Panc1 (cell line): ENCODE measurements at regions not wholly inside any gene's neighbourhood (a gene's known extent, or its start where the extent isn't known, plus 50 kb on each side); places are given as distances from the start of the nearest gene placed in this dataset.

ENCODE experiments used
- ATAC-seq: fragments of 200-7000 bp; cut with Tn5 transposase; 2 replicates; pipeline ENCODE4 v1.9.1; 2020; ENCODE audit warnings: mild to moderate bottlenecking, moderate library complexity
- BruUV-seq: library from RNA; stranded (reverse); fragments of 400-500 nt; replicated peaks from 2 replicates; lab custom pipeline; 2021; lab: Mats Ljungman, UMichigan
- CTCF ChIA-PET: fragments of 300-600 bp; sonication (Branson Sonifier 250); formaldehyde crosslinking; loops from one replicate; lab custom pipeline; 2022; ENCODE audit warnings: antibody characterized with exemption; lab: Charles Lee
- POLR2A ChIA-PET: fragments of 300-600 bp; sonication (Branson Sonifier 250); formaldehyde crosslinking; loops from one replicate; lab custom pipeline; 2022; ENCODE audit warnings: antibody characterized with exemption; lab: Charles Lee
- DNase-seq: peaks from one replicate; pipeline ENCODE4 v3.0.0-alpha.2; 2010; ENCODE audit warnings: low read depth, low spot score
- H3K27ac ChIP-seq: 2 replicates; pipeline ENCODE4 v1.5.1; 2011; ENCODE audit warnings: mild to moderate bottlenecking, low read length, inconsistent platforms
- H3K27me3 ChIP-seq: fragments of 200-500 bp; sonication (Bioruptor generic); 2 replicates; pipeline ENCODE4 v1.6.0; 2014; ENCODE audit warnings: low read length, inconsistent platforms; ENCODE audit not compliant: control insufficient read depth, insufficient read depth
- H3K36me3 ChIP-seq: fragments of 200-500 bp; sonication (Bioruptor generic); 2 replicates; pipeline ENCODE4 v1.5.1; 2014; ENCODE audit warnings: inconsistent platforms, mild to moderate bottlenecking, low read length, moderate library complexity; ENCODE audit not compliant: control insufficient read depth, insufficient read depth
- H3K4me1 ChIP-seq: 2 replicates; pipeline ENCODE4 v1.5.1; 2011; ENCODE audit warnings: inconsistent platforms, mild to moderate bottlenecking, low read length, moderate library complexity; ENCODE audit not compliant: control insufficient read depth, insufficient read depth
- H3K4me3 ChIP-seq, 2 experiments: 2 replicates each; pipeline ENCODE4 v1.5.1; 2011 to 2012; ENCODE audit warnings: low read depth in 2 of 2, low read length in 2 of 2, mild to moderate bottlenecking in 2 of 2, inconsistent platforms in 1 of 2, moderate library complexity in 1 of 2
- H3K9me3 ChIP-seq: fragments of 200-500 bp; sonication (Bioruptor generic); 2 replicates; pipeline ENCODE4 v1.5.1; 2014; ENCODE audit warnings: low read depth, mild to moderate bottlenecking, inconsistent platforms, low read length, moderate library complexity; ENCODE audit not compliant: control insufficient read depth, insufficient read depth
- POLR2AphosphoS5 ChIP-seq: IDR thresholded peaks from 2 replicates; pipeline ENCODE4 v1.6.1; 2012; ENCODE audit warnings: mild to moderate bottlenecking, low read depth, low read length, moderate library complexity
- SIN3A ChIP-seq: IDR thresholded peaks from 2 replicates; pipeline ENCODE4 v1.6.1; 2012; ENCODE audit warnings: low read depth, mild to moderate bottlenecking, low read length, moderate library complexity, borderline replicate concordance; ENCODE audit not compliant: insufficient read depth
- TCF7L2 ChIP-seq: IDR thresholded peaks from 2 replicates; pipeline ENCODE4 v1.6.1; 2011; ENCODE audit warnings: mild to moderate bottlenecking, low read depth, low read length, inconsistent platforms
- in situ Hi-C: cut with HindIII; loops from 2 replicates; pipeline ENCODE4 v1.10.0; 2016; ENCODE audit warnings: low sequenced_read_pairs, low pct_unique_long_range_greater_than_20kb
- intact Hi-C: fragments of 100-400 bp; cut with micrococcal nuclease; formaldehyde crosslinking; loops from one replicate; pipeline ENCODE4 v1.10.0; 2022; ENCODE audit not compliant: unreplicated experiment
- TF ChIP-seq, protein P1 (sequence below), 2 experiments: IDR thresholded peaks; 2 replicates each; pipeline ENCODE4 v1.6.1; 2011 to 2012; ENCODE audit warnings: low read depth in 2 of 2, control low read depth in 1 of 2, low read length in 1 of 2, mild to moderate bottlenecking in 1 of 2, moderate library complexity in 1 of 2; ENCODE audit not compliant: insufficient read depth in 1 of 2
- TF ChIP-seq, protein P2 (sequence below): fragments of 450-650 bp; IDR thresholded peaks from 2 replicates; pipeline ENCODE4 v1.5.1; 2017; ENCODE audit warnings: mild to moderate bottlenecking

DNA sequence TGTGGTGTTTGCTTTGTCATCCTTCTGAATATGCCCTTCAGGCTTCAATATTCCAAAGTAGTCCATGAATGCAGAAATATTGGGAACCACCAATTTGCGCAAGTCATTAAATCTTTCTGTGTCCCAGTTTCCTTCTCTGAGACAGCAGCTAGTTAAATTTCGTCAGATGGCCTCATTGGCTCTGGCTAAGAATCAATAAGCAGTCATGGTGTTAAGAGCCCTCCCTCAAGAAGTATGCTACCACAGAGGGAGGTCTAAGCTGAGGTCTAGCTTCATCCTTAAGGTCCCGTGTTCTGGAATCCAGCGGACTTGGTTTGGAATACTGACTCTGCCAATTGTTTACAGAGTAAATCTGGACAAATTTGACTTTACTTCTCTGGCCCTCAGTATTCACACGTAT, 59.1 kb upstream of the C5orf58 start:
- no peak overlapping the region for H3K4me3 ChIP-seq
- no peak for ATAC-seq
- DNase-seq, result no peak
- peaks cover 38% of the 10 kb centered on the region for H3K4me1 ChIP-seq
- TF ChIP-seq, protein P1, sequence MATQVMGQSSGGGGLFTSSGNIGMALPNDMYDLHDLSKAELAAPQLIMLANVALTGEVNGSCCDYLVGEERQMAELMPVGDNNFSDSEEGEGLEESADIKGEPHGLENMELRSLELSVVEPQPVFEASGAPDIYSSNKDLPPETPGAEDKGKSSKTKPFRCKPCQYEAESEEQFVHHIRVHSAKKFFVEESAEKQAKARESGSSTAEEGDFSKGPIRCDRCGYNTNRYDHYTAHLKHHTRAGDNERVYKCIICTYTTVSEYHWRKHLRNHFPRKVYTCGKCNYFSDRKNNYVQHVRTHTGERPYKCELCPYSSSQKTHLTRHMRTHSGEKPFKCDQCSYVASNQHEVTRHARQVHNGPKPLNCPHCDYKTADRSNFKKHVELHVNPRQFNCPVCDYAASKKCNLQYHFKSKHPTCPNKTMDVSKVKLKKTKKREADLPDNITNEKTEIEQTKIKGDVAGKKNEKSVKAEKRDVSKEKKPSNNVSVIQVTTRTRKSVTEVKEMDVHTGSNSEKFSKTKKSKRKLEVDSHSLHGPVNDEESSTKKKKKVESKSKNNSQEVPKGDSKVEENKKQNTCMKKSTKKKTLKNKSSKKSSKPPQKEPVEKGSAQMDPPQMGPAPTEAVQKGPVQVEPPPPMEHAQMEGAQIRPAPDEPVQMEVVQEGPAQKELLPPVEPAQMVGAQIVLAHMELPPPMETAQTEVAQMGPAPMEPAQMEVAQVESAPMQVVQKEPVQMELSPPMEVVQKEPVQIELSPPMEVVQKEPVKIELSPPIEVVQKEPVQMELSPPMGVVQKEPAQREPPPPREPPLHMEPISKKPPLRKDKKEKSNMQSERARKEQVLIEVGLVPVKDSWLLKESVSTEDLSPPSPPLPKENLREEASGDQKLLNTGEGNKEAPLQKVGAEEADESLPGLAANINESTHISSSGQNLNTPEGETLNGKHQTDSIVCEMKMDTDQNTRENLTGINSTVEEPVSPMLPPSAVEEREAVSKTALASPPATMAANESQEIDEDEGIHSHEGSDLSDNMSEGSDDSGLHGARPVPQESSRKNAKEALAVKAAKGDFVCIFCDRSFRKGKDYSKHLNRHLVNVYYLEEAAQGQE (IDR thresholded peaks at IDR 0.05; ENCODE audit: insufficient read depth in 1 of 2, low read depth in 2 of 2, low read length in 1 of 2), result no peak
- TF ChIP-seq POLR2AphosphoS5 (no peak), TCF7L2 (no peak), SIN3A (no peak)
- TF ChIP-seq, protein P2, sequence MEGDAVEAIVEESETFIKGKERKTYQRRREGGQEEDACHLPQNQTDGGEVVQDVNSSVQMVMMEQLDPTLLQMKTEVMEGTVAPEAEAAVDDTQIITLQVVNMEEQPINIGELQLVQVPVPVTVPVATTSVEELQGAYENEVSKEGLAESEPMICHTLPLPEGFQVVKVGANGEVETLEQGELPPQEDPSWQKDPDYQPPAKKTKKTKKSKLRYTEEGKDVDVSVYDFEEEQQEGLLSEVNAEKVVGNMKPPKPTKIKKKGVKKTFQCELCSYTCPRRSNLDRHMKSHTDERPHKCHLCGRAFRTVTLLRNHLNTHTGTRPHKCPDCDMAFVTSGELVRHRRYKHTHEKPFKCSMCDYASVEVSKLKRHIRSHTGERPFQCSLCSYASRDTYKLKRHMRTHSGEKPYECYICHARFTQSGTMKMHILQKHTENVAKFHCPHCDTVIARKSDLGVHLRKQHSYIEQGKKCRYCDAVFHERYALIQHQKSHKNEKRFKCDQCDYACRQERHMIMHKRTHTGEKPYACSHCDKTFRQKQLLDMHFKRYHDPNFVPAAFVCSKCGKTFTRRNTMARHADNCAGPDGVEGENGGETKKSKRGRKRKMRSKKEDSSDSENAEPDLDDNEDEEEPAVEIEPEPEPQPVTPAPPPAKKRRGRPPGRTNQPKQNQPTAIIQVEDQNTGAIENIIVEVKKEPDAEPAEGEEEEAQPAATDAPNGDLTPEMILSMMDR, result no peak
- H3K9me3 ChIP-seq, result no peaks in the 10 kb centered on the region
- no TSS peak for BruUV-seq
- ChIA-PET CTCF (interaction anchor here (0.5 kb wide), 1 partner anchor 103 kb away, joined by 3 read pairs; no protein-coding TSS in a partner anchor), POLR2A (no interaction called here)
- H3K27me3 ChIP-seq, result no peaks in the 10 kb centered on the region
- peak overlapping the region; percentile 82 for H3K27ac ChIP-seq
- intact Hi-C loops, result loop anchor here (5.0 kb wide), 1 partner anchor 61 kb away; no protein-coding TSS in a partner anchor
- H3K36me3 ChIP-seq, result no peaks in the 10 kb centered on the region
- in situ Hi-C loops, result no loop called here

DNA sequence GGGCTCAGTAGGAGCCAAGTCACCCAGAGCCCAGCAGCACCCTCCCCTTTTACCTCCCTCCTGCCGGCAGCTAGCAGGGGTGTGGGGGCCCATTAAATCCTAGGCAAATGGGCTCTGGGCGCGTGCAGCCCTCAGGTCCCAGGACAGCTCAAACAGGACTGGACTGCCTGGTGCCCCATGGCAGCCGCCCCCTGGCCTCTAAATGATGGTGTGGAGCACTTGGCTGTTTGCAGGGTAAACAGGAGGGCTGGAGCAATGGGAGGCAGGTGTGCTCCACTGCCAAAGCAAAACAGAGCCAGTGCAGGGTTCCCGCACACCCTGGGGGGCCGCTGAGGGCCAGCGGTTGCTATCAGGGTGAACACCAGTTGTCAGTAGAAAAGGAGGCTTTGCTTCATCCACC, 55.9 kb upstream of the C5orf58 start:
- in situ Hi-C loops, result no loop called here

More for the DNA sequence above, 55.9 kb upstream of the C5orf58 start:
- TF ChIP-seq, protein P1 (IDR thresholded peaks at IDR 0.05; ENCODE audit: insufficient read depth in 1 of 2, low read depth in 2 of 2, low read length in 1 of 2), result no peak
- TF ChIP-seq, protein P2, result no peak
- TF ChIP-seq POLR2AphosphoS5 (no peak), TCF7L2 (no peak), SIN3A (no peak)
- Histone ChIP-seq H3K4me3 (no peak overlapping the region), H3K27me3 (no peaks in the 10 kb centered on the region), H3K4me1 (peaks cover 48% of the 10 kb centered on the region), H3K36me3 (no peaks in the 10 kb centered on the region), H3K9me3 (no peaks in the 10 kb centered on the region), H3K27ac (peak overlapping the region; percentile 82)
- POLR2A ChIA-PET, result no interaction called here
- BruUV-seq, result no TSS peak
- peak; percentile 58 for ATAC-seq
- DNase-seq, result no peak
- intact Hi-C loops, result no loop called here
- CTCF ChIA-PET, result no interaction called here
